HUES6 (cell line): ENCODE measurements at regions not wholly inside any gene's neighbourhood (a gene's known extent, or its start where the extent isn't known, plus 50 kb on each side); places are given as distances from the start of the nearest gene placed in this dataset.
"Not testable (repeated sequence)": the region's sequence is repeated elsewhere in the genome, so short reads cannot be mapped to it uniquely, and the experiment has no call there.

Experiments used
- H3K27ac ChIP-seq: 2 replicates; pipeline ENCODE4 v1.7.0; 2013; ENCODE audit warnings: low read depth, mild to moderate bottlenecking, low read length, inconsistent platforms
- H3K27me3 ChIP-seq: 2 replicates; pipeline ENCODE4 v1.6.1; 2013; ENCODE audit warnings: low read length; ENCODE audit not compliant: control insufficient read depth, insufficient read depth
- H3K36me3 ChIP-seq: 2 replicates; pipeline ENCODE4 v1.6.1; 2013; ENCODE audit warnings: low read length; ENCODE audit not compliant: control insufficient read depth, insufficient read depth
- H3K4me1 ChIP-seq: 2 replicates; pipeline ENCODE4 v1.6.1; 2013; ENCODE audit warnings: low read length; ENCODE audit not compliant: control insufficient read depth, insufficient read depth
- H3K4me3 ChIP-seq: 2 replicates; pipeline ENCODE4 v1.5.1; 2013; ENCODE audit warnings: low read depth, low read length
- H3K9ac ChIP-seq: one replicate; pipeline ENCODE4 v1.6.1; 2013; ENCODE audit warnings: mild to moderate bottlenecking, low read length
- H3K9me3 ChIP-seq: 2 replicates; pipeline ENCODE4 v1.6.1; 2013; ENCODE audit warnings: low read depth, low read length; ENCODE audit not compliant: control insufficient read depth, insufficient read depth

DNA sequence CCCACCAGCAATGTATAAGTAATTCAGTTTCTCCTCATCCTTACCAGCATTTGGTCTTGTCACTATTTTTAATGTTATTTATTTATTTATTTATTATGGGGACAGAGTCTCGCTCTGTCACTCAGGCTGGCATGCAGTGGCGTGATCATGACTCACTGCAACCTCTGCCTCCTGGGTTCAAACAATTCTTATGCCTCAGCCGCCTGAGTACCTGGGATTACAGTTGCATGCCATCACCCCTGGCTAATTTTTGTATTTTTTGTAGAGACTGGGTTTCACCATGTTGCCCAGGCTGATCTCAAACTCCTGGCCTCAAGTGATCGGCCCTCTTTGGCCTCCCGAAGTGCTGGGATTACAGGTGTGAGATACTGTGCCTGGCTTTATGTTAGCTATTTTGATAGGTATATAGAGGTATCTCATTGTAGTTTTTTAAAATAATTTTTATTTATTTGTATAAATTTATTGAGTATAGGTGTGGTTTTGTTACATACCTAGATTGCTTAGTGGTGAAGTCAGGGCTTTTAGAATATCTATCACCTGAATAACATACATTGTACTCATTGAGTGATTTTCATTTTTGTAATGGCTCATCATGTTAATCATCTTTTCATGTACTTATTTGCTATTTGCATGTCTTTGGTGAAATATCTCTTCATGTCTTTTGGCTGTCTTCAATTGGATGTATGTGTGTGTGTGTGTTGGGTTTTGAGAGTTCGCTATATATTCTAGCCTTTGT is 53.3 kb downstream of the TANC2 start:
- Histone ChIP-seq H3K27me3 (no peaks in the 10 kb centered on the region), H3K9me3 (peaks cover 17% of the 10 kb centered on the region), H3K4me1 (no peaks in the 10 kb centered on the region), H3K36me3 (no peaks in the 10 kb centered on the region), H3K9ac (no peak overlapping the region), H3K27ac (no peak overlapping the region), H3K4me3 (no peak overlapping the region)

DNA sequence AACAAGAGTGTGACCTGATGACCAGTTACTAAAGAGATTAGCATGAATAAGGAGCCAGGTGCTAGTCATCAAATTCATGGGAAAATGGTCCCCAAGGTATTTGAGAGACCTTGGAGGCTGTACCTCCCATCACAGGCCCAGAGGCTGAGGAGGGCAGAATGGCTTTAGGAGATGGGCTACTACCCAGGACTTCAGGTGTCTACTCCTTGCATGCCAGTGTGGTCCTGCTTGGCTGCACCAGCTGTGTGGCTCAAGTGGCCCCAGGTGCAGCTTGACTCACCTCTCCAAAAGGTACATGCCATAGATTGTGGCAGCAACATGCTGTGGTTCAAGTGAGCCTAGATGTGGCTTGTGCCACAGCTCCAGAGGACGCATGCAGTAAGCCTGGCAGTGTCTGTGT is 56.5 kb downstream of the TANC2 start:
- Histone ChIP-seq H3K4me3 (no peak overlapping the region), H3K9ac (no peak overlapping the region), H3K4me1 (no peaks in the 10 kb centered on the region), H3K27me3 (no peaks in the 10 kb centered on the region), H3K36me3 (no peaks in the 10 kb centered on the region), H3K27ac (no peak overlapping the region), H3K9me3 (peaks cover 17% of the 10 kb centered on the region)

DNA sequence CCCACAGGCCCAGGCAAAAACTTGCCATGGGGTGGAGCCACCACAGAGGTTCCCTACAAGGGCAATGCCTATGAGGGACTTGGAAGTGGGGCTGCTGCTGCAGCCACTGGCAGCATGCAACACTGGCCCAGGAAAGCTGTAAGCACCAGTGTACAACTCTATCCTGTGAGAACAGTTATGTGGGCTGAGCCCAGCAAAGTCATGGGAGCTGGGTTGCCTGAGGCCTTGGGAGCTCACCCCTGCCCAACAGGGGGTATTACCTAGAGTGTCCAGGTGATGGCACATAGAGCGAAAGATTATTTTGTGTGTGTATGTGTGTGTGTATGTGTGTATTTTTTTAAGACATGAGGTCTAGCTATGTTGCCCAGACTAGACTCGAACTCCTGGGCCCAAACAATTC is 57.0 kb downstream of the TANC2 start:
- no peaks in the 10 kb centered on the region for H3K27me3 ChIP-seq
- H3K27ac ChIP-seq: no peak overlapping the region
- no peak overlapping the region for H3K4me3 ChIP-seq
- no peaks in the 10 kb centered on the region for H3K36me3 ChIP-seq
- H3K9me3 ChIP-seq: peaks cover 17% of the 10 kb centered on the region
- no peaks in the 10 kb centered on the region for H3K4me1 ChIP-seq
- H3K9ac ChIP-seq: no peak overlapping the region

DNA sequence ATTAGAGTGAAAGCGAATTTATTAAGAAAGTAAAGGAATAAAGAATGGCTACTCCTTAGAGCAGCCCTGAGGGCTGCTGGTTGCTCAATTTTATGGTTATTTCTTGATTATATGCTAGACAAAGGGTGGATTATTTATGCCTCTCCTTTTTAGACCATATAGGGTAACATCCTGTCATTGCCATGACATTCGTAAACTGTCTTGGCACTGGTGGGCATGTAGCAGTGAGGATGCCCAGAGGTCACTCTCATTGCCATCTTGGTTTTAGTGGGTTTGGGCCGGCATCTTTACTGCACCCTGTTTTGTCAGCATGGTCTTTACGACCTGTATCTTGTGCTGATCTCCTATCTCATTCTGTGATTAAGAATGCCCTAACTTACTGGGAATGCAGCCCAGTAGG is 58.2 kb downstream of the TANC2 start:
- no peak overlapping the region for H3K4me3 ChIP-seq
- peaks cover 17% of the 10 kb centered on the region for H3K9me3 ChIP-seq
- H3K27me3 ChIP-seq: no peaks in the 10 kb centered on the region
- no peak overlapping the region for H3K27ac ChIP-seq
- no peaks in the 10 kb centered on the region for H3K4me1 ChIP-seq
- H3K36me3 ChIP-seq: no peaks in the 10 kb centered on the region
- no peak overlapping the region for H3K9ac ChIP-seq

DNA sequence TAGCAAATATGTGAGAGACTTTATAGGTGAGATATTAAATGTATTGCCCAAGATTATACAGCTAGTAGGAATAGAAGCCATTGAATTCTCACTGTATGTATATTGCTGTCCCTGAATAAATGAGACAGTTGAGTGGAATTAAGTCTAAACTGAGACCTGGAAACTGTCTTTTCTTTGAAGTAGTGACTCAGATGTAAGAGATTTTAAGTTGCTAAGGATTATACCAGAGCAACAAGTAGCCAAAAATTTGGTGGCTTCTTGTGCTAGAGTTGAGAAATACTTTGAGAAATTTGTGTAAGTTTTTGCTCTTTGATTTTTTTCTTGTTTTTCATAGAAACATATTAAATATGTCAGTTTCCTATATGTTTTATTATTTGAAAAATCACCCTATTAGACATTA is 58.7 kb downstream of the TANC2 start:
- H3K9me3 ChIP-seq: peaks cover 17% of the 10 kb centered on the region
- H3K4me1 ChIP-seq: no peaks in the 10 kb centered on the region
- H3K27ac ChIP-seq: no peak overlapping the region
- H3K36me3 ChIP-seq: no peaks in the 10 kb centered on the region
- H3K27me3 ChIP-seq: no peaks in the 10 kb centered on the region
- no peak overlapping the region for H3K4me3 ChIP-seq
- no peak overlapping the region for H3K9ac ChIP-seq

DNA sequence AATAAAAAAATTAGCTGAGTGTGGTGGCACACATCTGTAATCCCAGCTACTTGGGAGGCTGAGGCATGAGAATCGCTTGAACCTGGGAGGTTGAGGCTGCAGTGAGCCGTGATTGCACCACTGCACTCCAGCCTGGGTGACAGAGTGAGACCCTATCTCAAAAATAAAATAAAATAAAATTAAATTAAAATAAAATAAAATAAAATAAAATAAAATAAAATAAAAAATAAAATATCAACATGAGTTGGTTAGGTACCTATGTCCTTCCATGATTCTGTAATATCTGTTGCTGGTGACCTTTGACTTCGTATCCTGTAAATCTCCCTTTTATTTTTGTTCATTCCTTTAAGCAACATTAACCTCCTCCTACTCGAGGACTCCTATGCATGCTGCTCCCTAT is 59.6 kb downstream of the TANC2 start:
- not testable (repeated sequence) for H3K4me3 ChIP-seq, H3K9ac ChIP-seq, H3K36me3 ChIP-seq, H3K4me1 ChIP-seq, H3K27me3 ChIP-seq, H3K27ac ChIP-seq
- H3K9me3 ChIP-seq: peaks cover 17% of the 10 kb centered on the region

DNA sequence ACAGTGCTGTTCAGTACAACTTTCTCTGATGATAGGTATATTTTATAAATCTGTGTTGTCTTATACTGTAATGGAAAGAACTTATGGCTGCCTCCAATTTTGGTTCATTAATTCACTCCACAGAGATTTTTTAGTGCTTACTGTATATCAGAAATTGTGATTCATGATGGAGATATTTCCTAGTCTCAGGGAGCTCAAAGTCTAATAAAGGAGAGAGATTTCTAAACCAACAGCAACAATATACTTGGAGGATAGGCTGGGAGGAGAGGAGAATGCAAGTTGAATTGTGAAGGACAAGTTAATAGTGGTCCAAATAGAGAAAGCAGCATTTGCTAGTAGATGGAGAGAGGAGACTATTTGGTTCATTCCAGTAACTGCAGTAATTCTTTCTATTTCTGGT is 63.5 kb downstream of the TANC2 start:
- H3K4me3 ChIP-seq: no peak overlapping the region
- no peak overlapping the region for H3K27ac ChIP-seq
- no peaks in the 10 kb centered on the region for H3K27me3 ChIP-seq
- H3K4me1 ChIP-seq: peaks cover 9% of the 10 kb centered on the region
- H3K36me3 ChIP-seq: no peaks in the 10 kb centered on the region
- H3K9ac ChIP-seq: no peak overlapping the region
- no peaks in the 10 kb centered on the region for H3K9me3 ChIP-seq

DNA sequence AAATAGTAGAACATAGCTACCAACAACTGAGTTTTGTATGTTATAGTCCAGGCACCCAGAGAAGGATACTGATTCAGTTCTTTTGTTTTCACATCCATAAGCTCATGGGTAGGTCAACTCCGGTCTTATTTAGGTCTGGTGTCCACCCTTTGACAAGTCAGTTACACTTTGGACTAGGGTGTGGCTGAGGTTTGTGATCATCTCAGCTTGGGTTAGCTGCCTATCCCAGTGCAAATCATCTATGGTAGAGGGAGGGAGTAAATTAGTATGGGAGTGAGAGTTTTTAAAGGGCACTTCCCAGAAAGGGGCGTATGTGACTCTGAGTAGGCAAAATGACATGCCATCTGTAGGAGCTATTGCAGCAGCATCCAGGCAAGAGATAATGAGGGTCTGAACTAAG is 66.1 kb downstream of the TANC2 start:
- H3K9ac ChIP-seq: no peak overlapping the region
- H3K9me3 ChIP-seq: no peaks in the 10 kb centered on the region
- H3K27ac ChIP-seq: no peak overlapping the region
- no peak overlapping the region for H3K4me3 ChIP-seq
- no peaks in the 10 kb centered on the region for H3K27me3 ChIP-seq
- peaks cover 9% of the 10 kb centered on the region for H3K4me1 ChIP-seq
- no peaks in the 10 kb centered on the region for H3K36me3 ChIP-seq

DNA sequence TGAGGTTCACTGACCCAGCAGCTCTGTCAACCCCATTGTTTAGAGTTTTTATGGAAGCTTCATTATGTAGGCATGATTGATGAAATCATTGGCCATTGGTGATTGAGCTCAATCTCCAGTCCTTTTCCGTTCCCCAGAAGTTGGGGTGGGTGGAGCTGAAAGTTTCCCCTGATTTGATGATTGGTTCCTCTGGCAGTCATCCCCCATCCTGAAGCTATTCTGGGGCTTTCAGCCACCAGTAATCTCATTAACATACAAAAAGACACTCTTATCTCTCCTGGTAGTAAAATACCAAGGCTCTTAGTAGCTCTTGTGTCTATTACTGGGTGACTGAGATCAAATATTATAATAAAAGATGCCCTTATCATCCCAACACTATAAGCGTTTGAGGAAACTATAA is 67.1 kb downstream of the TANC2 start:
- no peak overlapping the region for H3K9ac ChIP-seq
- H3K27me3 ChIP-seq: no peaks in the 10 kb centered on the region
- H3K27ac ChIP-seq: no peak overlapping the region
- H3K4me1 ChIP-seq: peaks cover 9% of the 10 kb centered on the region
- no peaks in the 10 kb centered on the region for H3K36me3 ChIP-seq
- no peak overlapping the region for H3K4me3 ChIP-seq
- no peaks in the 10 kb centered on the region for H3K9me3 ChIP-seq

DNA sequence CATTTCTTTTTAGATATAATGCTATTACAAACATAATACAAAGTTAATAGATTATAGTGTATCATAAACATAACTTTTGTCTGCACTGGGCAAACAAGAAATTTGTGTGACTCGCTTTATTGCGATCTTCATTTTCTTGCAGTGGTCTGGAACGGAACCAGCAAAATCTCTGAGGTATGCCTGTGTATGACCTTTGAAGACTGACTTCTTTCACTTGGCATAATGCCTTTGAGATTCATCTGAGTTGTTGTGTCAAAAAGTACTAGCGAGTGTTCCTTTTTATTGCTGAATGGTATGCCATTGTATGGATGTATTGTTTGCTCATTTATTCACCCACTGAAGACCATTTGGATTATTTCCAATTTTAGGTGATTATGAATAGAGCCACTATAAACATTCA is 69.2 kb downstream of the TANC2 start:
- Histone ChIP-seq H3K9ac (no peak overlapping the region), H3K4me1 (peaks cover 9% of the 10 kb centered on the region), H3K4me3 (no peak overlapping the region), H3K27me3 (no peaks in the 10 kb centered on the region), H3K27ac (no peak overlapping the region), H3K36me3 (no peaks in the 10 kb centered on the region), H3K9me3 (no peaks in the 10 kb centered on the region)

DNA sequence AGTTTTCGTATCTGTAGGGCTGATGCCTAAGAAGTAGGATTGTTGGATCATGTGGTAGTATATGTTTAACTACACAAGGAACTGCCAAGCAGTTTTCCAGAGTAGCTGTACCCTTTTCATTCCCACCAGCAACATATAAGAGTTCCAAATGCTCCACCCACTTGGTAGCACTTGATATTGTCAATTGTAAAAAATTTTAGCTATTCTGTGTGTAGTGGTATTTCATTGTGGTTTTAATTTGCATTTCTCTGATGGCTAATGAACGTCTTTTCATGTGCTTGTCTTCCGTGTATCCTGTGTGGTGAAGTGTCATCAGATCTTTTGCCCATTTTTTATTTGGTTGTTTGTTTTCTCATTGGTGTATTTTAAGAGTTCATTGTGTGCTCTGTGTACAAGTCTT is 69.7 kb downstream of the TANC2 start:
- no peak overlapping the region for H3K27ac ChIP-seq
- no peak overlapping the region for H3K4me3 ChIP-seq
- no peaks in the 10 kb centered on the region for H3K36me3 ChIP-seq
- no peaks in the 10 kb centered on the region for H3K27me3 ChIP-seq
- no peak overlapping the region for H3K9ac ChIP-seq
- no peaks in the 10 kb centered on the region for H3K9me3 ChIP-seq
- peaks cover 9% of the 10 kb centered on the region for H3K4me1 ChIP-seq

DNA sequence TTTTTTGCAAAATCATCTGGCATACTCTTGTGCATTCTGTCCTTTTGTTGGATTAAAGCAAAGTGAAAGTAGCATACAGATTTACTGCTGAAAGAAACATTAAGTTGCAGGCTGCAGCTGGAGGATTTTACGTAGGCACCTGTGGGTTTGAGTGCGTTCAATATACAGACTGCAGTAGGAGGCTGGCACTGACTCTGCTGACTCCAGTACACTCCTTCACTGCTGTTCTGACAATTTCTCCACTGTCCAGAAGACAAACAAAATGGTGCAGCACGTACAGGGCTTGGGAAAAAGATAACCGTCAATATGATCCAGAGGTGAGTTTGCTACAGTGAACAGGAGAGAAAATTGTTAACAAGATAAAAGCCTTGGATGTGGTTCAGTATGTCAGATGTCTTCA is 73.3 kb downstream of the TANC2 start:
- Histone ChIP-seq H3K4me1 (peaks cover 5% of the 10 kb centered on the region; the same call in 1 of the 2 replicates), H3K4me3 (no peak overlapping the region), H3K9ac (no peak overlapping the region), H3K9me3 (no peaks in the 10 kb centered on the region), H3K36me3 (no peaks in the 10 kb centered on the region), H3K27ac (no peak overlapping the region), H3K27me3 (no peaks in the 10 kb centered on the region)
